ENCODE measurements at regions not wholly inside any gene's neighbourhood (a gene's known extent, or its start where the extent isn't known, plus 50 kb on each side); places are given as distances from the start of the nearest gene placed in this dataset.

DNA sequence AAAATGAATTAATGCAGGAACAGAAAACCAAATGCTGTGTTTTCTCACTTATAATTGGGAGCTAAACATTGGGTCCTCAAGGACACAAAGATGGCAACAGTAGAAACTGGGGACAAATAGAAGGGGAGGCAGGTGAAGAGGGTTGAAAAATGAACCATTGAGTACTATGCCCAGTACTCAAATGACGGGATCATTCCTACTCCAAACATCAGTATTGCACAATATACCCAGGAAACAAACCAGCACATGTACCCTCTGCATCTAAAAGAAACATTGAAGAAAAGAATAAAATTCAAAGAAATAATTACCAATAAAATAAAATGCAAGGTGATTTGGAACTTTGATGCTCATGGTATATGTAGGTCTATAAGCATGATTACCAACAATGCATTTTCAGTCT, 110.8 kb downstream of the LMO3 start:
- DNase-seq (ENCODE audit: low read depth in 4 of 6, low spot score in 6 of 6), result no peak
- Histone ChIP-seq H3K27me3 (ENCODE audit: control insufficient read depth, insufficient read depth, low read length) (no peaks in the 10 kb centered on the region), H3K4me3 (ENCODE audit: low read depth, low read length) (no peak overlapping the region), H3K9me3 (ENCODE audit: control insufficient read depth, insufficient read depth, low read length) (no peaks in the 10 kb centered on the region), H3K4me1 (ENCODE audit: control insufficient read depth, insufficient read depth, low read length) (no peaks in the 10 kb centered on the region), H3K27ac (ENCODE audit: low read depth, low read length) (no peak overlapping the region), H3K36me3 (ENCODE audit: control insufficient read depth, insufficient read depth, low read length) (no peaks in the 10 kb centered on the region)
- WGBS (ENCODE audit: insufficient coverage), result no CpG with 5 or more reads among the region's 1 CpG
